SKM-1 (cell line): ENCODE measurements at regions not wholly inside any gene's neighbourhood (a gene's known extent, or its start where the extent isn't known, plus 50 kb on each side); places are given as distances from the start of the nearest gene placed in this dataset.

Experiments used
- DNase-seq: peaks from one replicate; lab custom pipeline; 2025; ENCODE audit not compliant: unreplicated experiment; lab: John Stamatoyannopoulos, UW

GRCh38 chr6:121020656-121021055 is 313.6 kb downstream of the TBC1D32 start:
- no peak for DNase-seq

DNA sequence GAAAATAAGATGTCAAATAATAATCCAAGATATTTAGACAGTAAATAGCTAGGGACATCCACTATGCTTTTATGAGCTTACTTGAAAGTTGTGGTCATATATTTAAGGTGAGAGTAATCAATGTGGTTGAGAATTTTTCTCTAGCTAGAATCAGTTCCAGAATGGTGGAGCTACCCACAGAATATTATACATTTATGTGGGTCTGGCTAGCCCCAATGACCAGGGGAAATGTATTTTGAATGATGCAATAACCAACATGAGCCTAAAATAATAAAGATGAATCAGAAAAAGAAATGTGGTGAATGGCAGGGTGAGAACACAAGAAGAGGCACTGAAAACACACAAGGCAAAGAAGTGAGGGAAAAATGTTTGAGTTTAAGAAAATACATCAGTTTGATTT is 325.7 kb downstream of the TBC1D32 start:
- DNase-seq, result no peak

GRCh38 chr6:121006024-121006423 is 328.3 kb downstream of the TBC1D32 start:
- no peak for DNase-seq

- DNase-seq, result no peak
Observed at GRCh38 chr6:121000381-121000780, 333.9 kb downstream of the TBC1D32 start.

- no peak for DNase-seq
Observed at GRCh38 chr6:120996340-120996739, 337.9 kb downstream of the TBC1D32 start.

DNA sequence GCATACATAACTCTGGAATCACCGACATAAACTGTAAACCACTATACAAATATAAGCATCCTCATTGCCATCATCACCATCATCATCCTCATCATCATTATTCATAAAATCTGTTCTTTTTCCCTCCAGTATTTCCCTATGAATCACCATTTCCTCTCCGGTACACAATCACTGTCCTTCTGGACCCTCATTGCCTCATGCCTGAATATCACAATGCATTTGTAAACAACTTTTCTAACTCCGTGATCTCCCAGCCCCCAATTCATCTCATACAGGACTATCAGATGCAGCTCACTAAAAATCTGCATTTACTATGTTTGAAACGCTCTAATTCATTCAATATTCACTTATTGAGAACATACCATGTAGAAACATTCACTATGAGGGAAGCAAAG is 339.7 kb downstream of the TBC1D32 start:
- no peak for DNase-seq

DNA sequence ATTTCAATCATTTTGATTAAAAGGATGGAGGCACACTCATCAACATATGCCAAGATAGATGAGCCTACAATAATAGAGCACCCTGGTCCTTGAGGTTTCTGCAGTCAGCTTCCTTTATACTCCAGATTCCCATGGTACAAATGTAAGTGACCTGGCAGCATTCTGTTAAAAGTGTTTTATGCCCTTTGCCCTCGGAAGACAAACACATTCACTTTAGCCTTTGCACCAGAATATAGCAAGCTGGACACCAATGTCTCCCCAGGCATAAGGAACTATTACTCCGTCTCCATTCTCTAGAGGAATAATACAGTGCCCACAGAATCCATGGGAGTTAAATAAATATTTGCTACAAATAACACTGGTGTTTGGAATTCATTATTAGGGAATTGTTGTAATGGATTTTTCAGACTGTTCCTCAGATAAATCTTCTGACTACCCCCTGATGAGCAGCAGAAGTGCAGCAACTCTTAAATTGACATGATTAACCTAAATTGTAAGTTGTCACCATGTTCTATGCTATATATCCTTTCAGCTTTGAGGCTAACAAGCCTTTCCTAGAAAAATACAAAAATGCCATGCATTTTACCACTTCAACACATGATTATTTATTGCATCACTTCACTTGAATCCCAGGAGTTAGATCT is 340.2 kb downstream of the TBC1D32 start:
- no peak for DNase-seq

DNA sequence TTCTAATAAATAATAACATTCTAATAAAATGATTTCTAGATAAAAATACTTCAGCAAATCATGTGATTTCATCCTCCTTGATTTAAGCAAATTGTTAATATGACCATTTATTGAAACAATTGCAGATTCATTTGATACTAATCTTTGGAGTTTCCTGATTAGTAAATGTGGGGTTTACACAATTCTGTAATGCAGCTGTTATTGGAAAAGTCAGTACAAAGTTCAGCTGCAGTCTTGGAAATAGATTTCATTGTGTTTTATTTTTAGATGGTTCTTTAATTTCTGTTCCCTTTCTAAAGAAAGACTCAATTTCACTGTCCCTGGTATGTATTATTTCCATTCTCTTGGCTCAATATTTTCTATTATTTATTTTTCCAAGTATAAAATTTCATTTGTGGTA is 342.0 kb downstream of the TBC1D32 start:
- DNase-seq, result no peak

DNA sequence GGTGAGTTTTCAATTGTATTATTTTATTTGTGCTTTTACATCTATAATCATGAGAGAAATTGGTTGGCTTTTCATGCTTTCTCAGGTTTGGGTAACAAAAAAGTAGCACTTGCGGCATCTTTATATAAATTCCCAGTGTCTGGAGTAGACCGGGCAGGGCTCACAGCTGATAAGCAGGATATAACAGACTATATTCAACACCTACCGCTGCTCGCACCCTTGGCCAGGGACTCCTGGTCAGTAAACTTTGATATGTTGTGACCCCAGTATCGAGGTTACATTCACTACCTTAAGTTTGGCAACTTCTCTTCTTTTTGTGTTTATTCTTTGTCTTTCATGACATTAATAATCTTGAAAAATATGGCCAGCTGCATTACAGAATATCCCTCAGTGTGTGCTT is 343.4 kb downstream of the TBC1D32 start:
- DNase-seq, result no peak

GRCh38 chr6:120981835-120982234 is 352.4 kb downstream of the TBC1D32 start:
- DNase-seq, result no peak

GRCh38 chr6:120966321-120966720 is 368.0 kb downstream of the TBC1D32 start:
- no peak for DNase-seq

DNA sequence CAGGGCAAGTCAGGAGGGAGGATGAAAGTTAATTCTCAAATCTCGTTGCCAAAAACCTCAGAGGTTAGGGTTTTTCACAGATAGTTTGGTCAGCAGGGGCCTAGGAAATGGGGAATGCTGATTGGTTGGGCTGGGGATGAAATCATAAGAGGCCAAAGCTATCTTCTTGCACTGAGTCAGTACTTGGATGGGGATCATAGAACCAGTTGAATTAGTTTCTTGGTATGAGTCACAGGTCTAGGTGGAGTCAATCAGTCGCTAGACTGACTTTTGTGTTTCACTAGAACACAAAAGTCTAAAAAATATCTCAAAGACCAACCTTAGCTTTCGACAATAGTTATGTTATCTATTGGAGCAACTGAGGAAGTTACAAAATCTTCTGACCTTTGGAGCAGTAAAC is 368.5 kb downstream of the TBC1D32 start:
- no peak for DNase-seq

GRCh38 chr6:120960761-120961160 is 373.5 kb downstream of the TBC1D32 start:
- DNase-seq, result no peak

- no peak for DNase-seq
Observed at GRCh38 chr6:120954111-120954510, 380.2 kb downstream of the TBC1D32 start.

- no peak for DNase-seq
Observed at GRCh38 chr6:120951258-120951657, 383.0 kb downstream of the TBC1D32 start.

DNA sequence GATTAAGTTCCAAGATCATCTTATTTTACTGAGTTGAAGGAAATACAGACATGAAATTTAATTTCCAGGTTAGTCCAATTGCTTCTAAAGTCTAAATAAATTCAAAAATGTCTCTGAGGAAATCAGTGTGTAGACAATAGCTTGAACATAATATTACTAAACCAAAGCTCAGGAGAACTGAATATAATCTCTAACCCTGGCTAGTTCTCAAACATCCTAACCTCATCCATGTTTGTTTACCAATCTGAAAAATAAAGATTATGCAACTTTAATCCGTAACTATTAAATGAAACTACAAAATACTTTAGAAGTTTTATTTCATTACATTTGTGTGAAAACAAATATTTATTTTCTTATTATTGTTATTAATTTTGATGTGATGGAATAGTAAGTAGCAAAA is 387.2 kb downstream of the TBC1D32 start:
- DNase-seq, result no peak

DNA sequence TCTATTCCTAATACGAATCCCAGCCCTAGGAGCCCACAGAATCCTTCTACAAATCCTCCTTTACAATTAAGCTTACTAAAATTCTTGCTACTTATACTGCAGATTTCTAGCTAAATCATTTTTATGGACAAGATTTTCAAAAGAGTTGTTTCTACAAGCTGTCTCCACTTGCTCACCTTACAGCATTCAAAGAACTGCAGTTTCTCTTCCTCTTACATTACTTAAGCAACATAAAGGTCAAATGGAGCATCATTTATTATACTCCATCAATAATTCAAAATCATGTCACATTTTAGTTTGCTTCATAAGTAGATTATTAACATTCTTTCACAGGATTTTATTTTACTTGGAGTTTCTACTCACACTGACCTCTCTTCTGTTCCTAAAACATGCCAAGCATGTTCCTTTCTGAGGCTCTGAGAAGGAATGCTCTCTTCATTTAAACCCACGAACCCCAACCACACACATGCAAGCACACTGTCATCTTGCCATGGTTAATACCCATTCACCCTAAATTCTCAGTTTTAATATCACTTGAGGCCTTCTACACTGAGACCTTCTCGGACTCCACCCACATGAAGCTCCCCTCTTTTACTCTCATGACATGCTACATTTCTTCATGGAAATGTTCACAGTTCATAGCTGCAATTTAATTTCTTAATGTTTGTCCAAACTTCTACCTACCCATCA is 388.2 kb downstream of the TBC1D32 start:
- no peak for DNase-seq

DNA sequence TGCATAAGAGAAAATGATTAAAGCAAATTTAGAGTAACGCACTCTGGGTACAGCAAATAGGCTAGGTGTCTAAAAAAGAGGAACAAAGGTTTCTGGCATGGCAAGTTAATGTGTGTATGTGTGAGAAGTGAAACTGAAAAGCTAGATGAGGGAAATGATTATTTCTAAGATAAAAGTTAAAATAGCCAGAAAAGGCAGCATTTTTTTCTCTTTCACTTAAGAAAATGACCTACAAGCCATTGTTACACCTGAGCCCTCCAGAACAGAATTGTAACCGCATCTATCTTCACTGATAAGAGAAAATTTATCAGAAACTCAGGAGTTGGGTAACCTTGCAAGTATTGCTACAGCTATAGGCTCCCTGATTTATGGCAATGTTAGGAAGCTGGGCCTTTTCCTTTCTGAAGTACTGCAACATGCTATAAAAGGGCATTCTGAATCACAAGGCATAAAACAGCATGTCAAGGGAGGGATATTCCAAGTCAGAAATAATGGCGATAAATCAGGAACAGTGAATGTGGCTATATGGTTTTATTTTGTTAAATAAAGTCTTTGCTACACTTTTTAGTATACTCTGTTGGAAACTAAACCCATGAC is 395.3 kb downstream of the TBC1D32 start:
- DNase-seq, result peak; percentile 39

DNA sequence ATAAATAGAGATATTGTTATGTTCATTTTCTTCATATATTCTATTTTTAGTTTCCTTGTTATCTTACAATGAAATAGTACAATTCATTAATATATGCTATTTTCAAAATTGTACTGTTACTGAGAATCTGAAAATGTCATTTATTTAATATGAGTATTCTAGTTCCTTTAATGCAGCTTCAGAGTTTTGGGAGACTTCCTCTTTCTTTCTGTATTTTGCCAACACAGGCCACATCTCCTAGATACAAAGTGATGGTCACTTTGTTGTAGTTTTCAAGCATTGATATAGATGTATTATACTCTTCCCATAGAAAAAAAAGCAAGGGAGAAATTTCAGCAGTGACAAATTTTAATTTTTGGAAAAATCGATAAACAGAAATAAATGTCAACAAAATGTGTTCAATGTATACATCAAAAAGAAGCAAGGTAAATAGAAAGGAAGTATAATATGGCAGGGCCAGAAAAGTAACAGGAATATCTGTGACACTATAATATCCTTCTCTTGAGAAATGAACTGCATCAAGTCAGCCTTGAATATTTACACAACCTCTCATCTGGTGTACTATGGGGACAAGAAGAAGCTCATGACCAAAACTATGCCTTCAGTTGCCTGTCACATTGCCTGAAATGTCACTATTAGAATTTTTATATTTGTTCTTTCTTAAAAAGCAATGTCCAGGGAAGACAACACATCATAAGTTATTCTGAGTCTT is 396.0 kb downstream of the TBC1D32 start:
- DNase-seq, result peak; percentile 11

- no peak for DNase-seq
Observed at GRCh38 chr6:120935908-120936307, 398.4 kb downstream of the TBC1D32 start.

- no peak for DNase-seq
Observed at GRCh38 chr6:120935016-120935415, 399.3 kb downstream of the TBC1D32 start.
